ENCODE measurements at regions not wholly inside any gene's neighbourhood (a gene's known extent, or its start where the extent isn't known, plus 50 kb on each side); places are given as distances from the start of the nearest gene placed in this dataset.

GRCh38 chr4:173747537-173748257 is 217.7 kb upstream of the HAND2 start:
- TF ChIP-seq CTCF (IDR thresholded peaks at IDR 0.05): no peak
- Mint-ChIP-seq H3K4me1 (ENCODE audit: low read depth) (no peaks in the 10 kb centered on the region), H3K36me3 (ENCODE audit: low read depth) (no peaks in the 10 kb centered on the region), H3K27ac (ENCODE audit: unreplicated experiment) (no peak overlapping the region), H3K27me3 (ENCODE audit: low read depth) (peaks cover 10% of the 10 kb centered on the region), H3K4me3 (ENCODE audit: unreplicated experiment) (no peak overlapping the region), H3K9me3 (ENCODE audit: low read depth) (no peaks in the 10 kb centered on the region)
- no peak for DNase-seq (ENCODE audit: low spot score)

- Mint-ChIP-seq H3K4me1 (ENCODE audit: low read depth) (no peaks in the 10 kb centered on the region), H3K4me3 (ENCODE audit: unreplicated experiment) (no peak overlapping the region), H3K9me3 (ENCODE audit: low read depth) (no peaks in the 10 kb centered on the region), H3K27ac (ENCODE audit: unreplicated experiment) (no peak overlapping the region), H3K27me3 (ENCODE audit: low read depth) (peaks cover 10% of the 10 kb centered on the region), H3K36me3 (ENCODE audit: low read depth) (no peaks in the 10 kb centered on the region)
- no peak for DNase-seq (ENCODE audit: low spot score)
- TF ChIP-seq CTCF (IDR thresholded peaks at IDR 0.05): no peak
Measured at GRCh38 chr4:173746424-173746823, 216.4 kb upstream of the HAND2 start.

- Mint-ChIP-seq H3K4me3 (ENCODE audit: unreplicated experiment) (no peak overlapping the region), H3K4me1 (ENCODE audit: low read depth) (no peaks in the 10 kb centered on the region), H3K27me3 (ENCODE audit: low read depth) (peaks cover 10% of the 10 kb centered on the region), H3K9me3 (ENCODE audit: low read depth) (no peaks in the 10 kb centered on the region), H3K27ac (ENCODE audit: unreplicated experiment) (no peak overlapping the region), H3K36me3 (ENCODE audit: low read depth) (no peaks in the 10 kb centered on the region)
- DNase-seq (ENCODE audit: low spot score): no peak
- TF ChIP-seq CTCF (IDR thresholded peaks at IDR 0.05): no peak
Measured at GRCh38 chr4:173745765-173746164, 215.7 kb upstream of the HAND2 start.

- no peak for TF ChIP-seq CTCF (IDR thresholded peaks at IDR 0.05)
- H3K4me3 Mint-ChIP-seq (ENCODE audit: unreplicated experiment): no peak overlapping the region
- H3K9me3 Mint-ChIP-seq (ENCODE audit: low read depth): no peaks in the 10 kb centered on the region
- H3K36me3 Mint-ChIP-seq (ENCODE audit: low read depth): no peaks in the 10 kb centered on the region
- no peaks in the 10 kb centered on the region for H3K4me1 Mint-ChIP-seq (ENCODE audit: low read depth)
- no peak overlapping the region for H3K27ac Mint-ChIP-seq (ENCODE audit: unreplicated experiment)
- no peak for DNase-seq (ENCODE audit: low spot score)
- peaks cover 7% of the 10 kb centered on the region for H3K27me3 Mint-ChIP-seq (ENCODE audit: low read depth)
Measured at GRCh38 chr4:173736840-173737239, 206.8 kb upstream of the HAND2 start.

GRCh38 chr4:173735585-173735984 is 205.6 kb upstream of the HAND2 start:
- H3K36me3 Mint-ChIP-seq (ENCODE audit: low read depth): no peaks in the 10 kb centered on the region
- H3K27ac Mint-ChIP-seq (ENCODE audit: unreplicated experiment): no peak overlapping the region
- no peak overlapping the region for H3K4me3 Mint-ChIP-seq (ENCODE audit: unreplicated experiment)
- H3K9me3 Mint-ChIP-seq (ENCODE audit: low read depth): no peaks in the 10 kb centered on the region
- no peak for TF ChIP-seq CTCF (IDR thresholded peaks at IDR 0.05)
- peaks cover 7% of the 10 kb centered on the region for H3K27me3 Mint-ChIP-seq (ENCODE audit: low read depth)
- DNase-seq (ENCODE audit: low spot score): no peak
- H3K4me1 Mint-ChIP-seq (ENCODE audit: low read depth): no peaks in the 10 kb centered on the region

Measured in chondrocyte (in vitro differentiated cells).